ENCODE measurements at regions not wholly inside any gene's neighbourhood (a gene's known extent, or its start where the extent isn't known, plus 50 kb on each side); places are given as distances from the start of the nearest gene placed in this dataset.

DNA sequence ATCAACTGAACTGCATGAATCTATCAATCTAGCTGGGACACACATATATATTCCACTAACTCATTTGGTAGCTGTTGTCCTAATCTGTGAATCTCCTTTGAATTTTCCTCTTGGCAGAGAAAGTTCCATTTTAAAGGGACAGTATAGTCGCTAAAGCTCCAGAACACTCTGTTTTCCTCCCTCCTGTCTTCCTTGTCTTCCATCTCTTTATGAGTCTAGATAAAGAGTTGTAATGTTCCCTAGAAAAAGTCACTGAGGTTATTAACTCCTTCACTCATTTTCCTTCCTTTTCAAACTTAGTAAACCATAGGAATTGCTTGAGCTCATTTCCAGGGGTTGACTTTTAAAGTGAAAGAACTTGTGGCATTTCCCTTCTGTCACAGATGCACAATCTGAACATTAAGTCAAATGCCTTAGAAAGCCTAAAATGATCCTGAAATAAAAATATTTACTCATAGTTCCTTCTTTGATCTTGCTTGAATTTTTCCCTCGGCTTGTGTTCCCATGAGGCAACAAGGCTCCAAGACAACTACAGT, 198.4 kb downstream of the TRIM27 start:
- TF ChIP-seq, protein P1, sequence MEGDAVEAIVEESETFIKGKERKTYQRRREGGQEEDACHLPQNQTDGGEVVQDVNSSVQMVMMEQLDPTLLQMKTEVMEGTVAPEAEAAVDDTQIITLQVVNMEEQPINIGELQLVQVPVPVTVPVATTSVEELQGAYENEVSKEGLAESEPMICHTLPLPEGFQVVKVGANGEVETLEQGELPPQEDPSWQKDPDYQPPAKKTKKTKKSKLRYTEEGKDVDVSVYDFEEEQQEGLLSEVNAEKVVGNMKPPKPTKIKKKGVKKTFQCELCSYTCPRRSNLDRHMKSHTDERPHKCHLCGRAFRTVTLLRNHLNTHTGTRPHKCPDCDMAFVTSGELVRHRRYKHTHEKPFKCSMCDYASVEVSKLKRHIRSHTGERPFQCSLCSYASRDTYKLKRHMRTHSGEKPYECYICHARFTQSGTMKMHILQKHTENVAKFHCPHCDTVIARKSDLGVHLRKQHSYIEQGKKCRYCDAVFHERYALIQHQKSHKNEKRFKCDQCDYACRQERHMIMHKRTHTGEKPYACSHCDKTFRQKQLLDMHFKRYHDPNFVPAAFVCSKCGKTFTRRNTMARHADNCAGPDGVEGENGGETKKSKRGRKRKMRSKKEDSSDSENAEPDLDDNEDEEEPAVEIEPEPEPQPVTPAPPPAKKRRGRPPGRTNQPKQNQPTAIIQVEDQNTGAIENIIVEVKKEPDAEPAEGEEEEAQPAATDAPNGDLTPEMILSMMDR (IDR thresholded peaks at IDR 0.05; ENCODE audit: control insufficient read depth, extremely low read depth, insufficient read depth), result no peak
- peak overlapping the region; percentile 24; the same call in 1 of the 2 replicates for H3K4me3 ChIP-seq (ENCODE audit: low read depth, low read length)
- DNase-seq (ENCODE audit: low read depth), result no peak

DNA sequence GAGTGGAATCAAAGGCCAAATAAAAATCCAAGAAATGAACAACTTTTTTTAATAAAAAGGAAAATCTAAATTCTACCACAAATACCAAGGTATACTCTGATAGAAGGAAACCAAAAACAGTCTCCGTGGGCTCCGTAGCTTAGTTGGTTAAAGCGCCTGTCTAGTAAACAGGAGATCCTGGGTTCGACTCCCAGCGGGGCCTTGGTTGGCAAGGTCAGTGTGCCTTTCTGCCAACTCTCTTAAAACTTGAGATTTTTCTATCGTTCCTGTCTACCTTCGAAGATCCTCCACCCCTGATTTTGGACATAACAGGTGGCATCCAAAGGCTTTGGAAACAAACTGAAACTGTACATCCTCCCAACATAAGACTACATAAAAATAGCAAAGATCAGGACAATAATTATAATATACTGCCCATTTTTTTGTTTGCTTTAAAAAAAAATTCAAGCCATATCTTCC, 197.9 kb downstream of the TRIM27 start:
- H3K4me3 ChIP-seq (ENCODE audit: low read depth, low read length), result no peak overlapping the region

GRCh38 chr6:28726569-28727309, 197.0 kb downstream of the TRIM27 start:
- H3K4me3 ChIP-seq (ENCODE audit: low read depth, low read length), result no peak overlapping the region
- TF ChIP-seq, protein P1 (IDR thresholded peaks at IDR 0.05; ENCODE audit: control insufficient read depth, extremely low read depth, insufficient read depth), result no peak

More for the DNA sequence above, 197.9 kb downstream of the TRIM27 start:
- TF ChIP-seq, protein P1 (IDR thresholded peaks at IDR 0.05; ENCODE audit: control insufficient read depth, extremely low read depth, insufficient read depth), result no peak
- peak; percentile 26 for DNase-seq (ENCODE audit: low read depth)

DNA sequence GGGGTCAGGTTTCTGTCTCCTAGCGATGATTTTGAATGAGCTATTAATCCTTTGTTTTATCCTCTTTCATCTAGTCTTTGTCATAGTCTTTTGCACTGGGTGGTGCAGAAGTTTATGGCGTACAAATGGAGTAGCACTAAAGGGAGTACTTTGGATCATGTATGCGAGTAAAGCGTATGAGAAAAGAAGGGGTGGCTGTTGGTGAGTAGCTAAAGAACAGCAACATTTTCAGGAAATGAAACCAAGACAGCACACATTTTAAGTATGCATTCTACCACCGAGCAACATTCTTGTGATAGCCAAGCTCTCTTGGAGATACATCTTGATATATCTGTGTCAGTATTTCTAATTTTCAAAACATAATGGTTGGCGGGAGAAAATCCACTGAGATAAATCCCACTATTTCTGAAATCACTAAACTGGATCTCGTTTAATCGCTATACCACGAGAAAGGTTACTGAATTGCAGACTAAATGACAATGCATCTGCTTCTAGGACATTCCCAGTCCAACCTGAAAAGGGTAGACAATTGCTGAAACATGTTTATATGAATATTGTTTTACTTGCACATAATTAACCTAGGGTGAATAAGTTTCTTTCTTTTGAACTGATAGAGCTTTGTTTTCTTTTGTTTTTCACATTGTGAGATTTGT, 196.1 kb downstream of the TRIM27 start:
- TF ChIP-seq, protein P1 (IDR thresholded peaks at IDR 0.05; ENCODE audit: control insufficient read depth, extremely low read depth, insufficient read depth), result no peak
- DNase-seq (ENCODE audit: low read depth), result no peak

More at GRCh38 chr6:28726569-28727309, 197.0 kb downstream of the TRIM27 start:
- no peak for DNase-seq (ENCODE audit: low read depth)

DNA sequence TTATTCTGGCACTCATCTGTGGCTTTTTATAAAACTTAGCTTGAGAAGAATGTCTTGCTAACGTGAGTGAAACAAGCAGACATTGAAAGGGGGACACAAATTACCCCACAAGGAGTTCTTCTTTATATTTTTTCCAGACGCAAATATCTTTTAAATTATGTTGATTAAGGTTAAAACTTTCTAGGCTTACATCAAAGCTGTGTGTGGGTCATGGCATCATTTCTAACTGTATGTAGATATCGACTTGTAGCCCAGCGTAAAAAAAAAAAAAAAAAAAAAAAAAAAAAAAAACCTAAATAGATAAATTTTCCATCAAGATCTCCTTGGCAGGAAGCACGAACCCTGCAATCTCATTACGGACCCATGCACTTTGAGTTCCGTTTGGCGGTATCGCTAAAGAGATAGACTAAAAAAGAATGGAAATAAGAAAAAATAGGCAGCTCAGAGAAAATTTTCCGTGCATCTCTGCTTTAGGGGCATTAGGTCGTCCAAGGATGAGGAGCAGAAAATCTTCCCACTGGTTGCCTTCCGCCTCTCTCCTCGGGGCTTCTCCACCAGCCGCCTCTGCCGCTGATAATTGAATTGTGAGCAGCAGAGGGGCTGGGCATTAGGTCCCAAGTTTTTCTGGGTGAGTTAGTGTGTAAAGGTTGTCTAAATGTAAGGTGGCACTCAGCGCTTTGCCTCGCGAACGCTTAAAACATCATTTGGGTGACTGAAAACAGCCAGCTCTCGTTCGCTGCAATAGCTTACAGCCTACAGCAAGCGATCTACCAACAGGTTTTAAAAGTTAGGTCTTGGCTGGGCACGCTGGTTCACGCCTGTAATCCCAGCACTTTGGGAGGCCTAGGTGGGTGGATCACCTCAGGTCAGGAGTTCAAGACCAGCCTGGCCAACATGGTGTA, 194.0 kb downstream of the TRIM27 start:
- H3K4me3 ChIP-seq (ENCODE audit: low read depth, low read length), result peak overlapping the region; percentile 77
- DNase-seq (ENCODE audit: low read depth), result no peak
- TF ChIP-seq, protein P1 (IDR thresholded peaks at IDR 0.05; ENCODE audit: control insufficient read depth, extremely low read depth, insufficient read depth), result no peak

More for the DNA sequence above, 196.1 kb downstream of the TRIM27 start:
- peak overlapping the region; percentile 77 for H3K4me3 ChIP-seq (ENCODE audit: low read depth, low read length)

DNA sequence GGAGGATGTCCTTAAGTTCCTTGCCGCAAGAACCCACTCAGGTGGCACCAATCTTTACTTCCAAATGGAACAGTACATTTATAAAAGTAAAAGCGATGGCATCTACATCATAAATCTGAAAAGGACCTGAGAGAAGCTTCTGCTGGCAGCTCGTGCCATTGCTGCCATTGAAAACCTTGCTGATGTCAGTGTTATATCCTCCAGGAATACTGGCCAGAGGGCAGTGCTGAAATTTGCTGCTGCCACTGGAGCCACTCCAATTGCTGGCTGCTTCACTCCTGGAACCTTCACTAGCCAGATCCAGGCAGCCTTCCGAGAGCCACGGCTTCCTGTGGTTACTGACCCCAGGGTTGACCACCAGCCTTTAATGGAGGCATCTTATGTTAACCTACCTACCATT, 191.7 kb downstream of the TRIM27 start:
- TF ChIP-seq, protein P1 (IDR thresholded peaks at IDR 0.05; ENCODE audit: control insufficient read depth, extremely low read depth, insufficient read depth), result no peak
- no peak for DNase-seq (ENCODE audit: low read depth)
- H3K4me3 ChIP-seq (ENCODE audit: low read depth, low read length), result no peak overlapping the region
